IMR-90 (cell line): ENCODE measurements at regions not wholly inside any gene's neighbourhood (a gene's known extent, or its start where the extent isn't known, plus 50 kb on each side); places are given as distances from the start of the nearest gene placed in this dataset.

Source experiments
- BHLHE40 ChIP-seq: fragments of 150-350 bp; IDR thresholded peaks from 2 replicates; pipeline ENCODE4 v1.6.1; 2016; ENCODE audit warnings: mild to moderate bottlenecking, low read depth, low read length
- CEBPB ChIP-seq: IDR thresholded peaks from 2 replicates; pipeline ENCODE4 v1.6.1; 2012; ENCODE audit warnings: low read depth, low read length, improper control_type of control experiment
- CHD1 ChIP-seq: IDR thresholded peaks from 2 replicates; pipeline ENCODE4 v1.6.1; 2012; ENCODE audit warnings: low read depth, low read length, improper control_type of control experiment
- FOS ChIP-seq: fragments of 150-350 bp; IDR thresholded peaks from 2 replicates; pipeline ENCODE4 v1.6.1; 2016; ENCODE audit warnings: low read depth, low read length
- MAFK ChIP-seq: IDR thresholded peaks from 2 replicates; pipeline ENCODE4 v1.6.1; 2012; ENCODE audit warnings: low read depth, low read length, improper control_type of control experiment
- MXI1 ChIP-seq: IDR thresholded peaks from 2 replicates; pipeline ENCODE4 v1.6.1; 2012; ENCODE audit warnings: low read depth, mild to moderate bottlenecking, low read length, moderate library complexity, borderline replicate concordance
- POLR2A ChIP-seq: IDR thresholded peaks from 2 replicates; pipeline ENCODE4 v1.6.1; 2012; ENCODE audit warnings: mild to moderate bottlenecking, low read depth, low read length
- RAD21 ChIP-seq: IDR thresholded peaks from 2 replicates; pipeline ENCODE4 v1.6.1; 2012; ENCODE audit warnings: low read length, improper control_type of control experiment
- RCOR1 ChIP-seq: IDR thresholded peaks from 2 replicates; pipeline ENCODE4 v1.6.1; 2012; ENCODE audit warnings: mild to moderate bottlenecking, low read length, improper control_type of control experiment; ENCODE audit not compliant: insufficient replicate concordance
- RFX5 ChIP-seq: IDR thresholded peaks from 2 replicates; pipeline ENCODE4 v1.8.0; 2012; ENCODE audit warnings: low read depth, mild to moderate bottlenecking, low read length, moderate library complexity
- SMC3 ChIP-seq: fragments of 150-350 bp; IDR thresholded peaks from 2 replicates; pipeline ENCODE4 v1.6.1; 2016; ENCODE audit warnings: low read depth, mild to moderate bottlenecking, antibody characterized with exemption, low read length, moderate library complexity
- TF ChIP-seq, protein P1 (sequence below): conservative IDR thresholded peaks from 2 replicates; pipeline ENCODE4 v1.5.1; 2012; ENCODE audit warnings: mild to moderate bottlenecking, low read depth, low read length, improper control_type of control experiment
- TF ChIP-seq, protein P2 (sequence below): fragments of 150-350 bp; IDR thresholded peaks from 2 replicates; pipeline ENCODE4 v1.6.1; 2017; ENCODE audit warnings: mild to moderate bottlenecking, antibody characterized with exemption, low read length, low read depth

DNA sequence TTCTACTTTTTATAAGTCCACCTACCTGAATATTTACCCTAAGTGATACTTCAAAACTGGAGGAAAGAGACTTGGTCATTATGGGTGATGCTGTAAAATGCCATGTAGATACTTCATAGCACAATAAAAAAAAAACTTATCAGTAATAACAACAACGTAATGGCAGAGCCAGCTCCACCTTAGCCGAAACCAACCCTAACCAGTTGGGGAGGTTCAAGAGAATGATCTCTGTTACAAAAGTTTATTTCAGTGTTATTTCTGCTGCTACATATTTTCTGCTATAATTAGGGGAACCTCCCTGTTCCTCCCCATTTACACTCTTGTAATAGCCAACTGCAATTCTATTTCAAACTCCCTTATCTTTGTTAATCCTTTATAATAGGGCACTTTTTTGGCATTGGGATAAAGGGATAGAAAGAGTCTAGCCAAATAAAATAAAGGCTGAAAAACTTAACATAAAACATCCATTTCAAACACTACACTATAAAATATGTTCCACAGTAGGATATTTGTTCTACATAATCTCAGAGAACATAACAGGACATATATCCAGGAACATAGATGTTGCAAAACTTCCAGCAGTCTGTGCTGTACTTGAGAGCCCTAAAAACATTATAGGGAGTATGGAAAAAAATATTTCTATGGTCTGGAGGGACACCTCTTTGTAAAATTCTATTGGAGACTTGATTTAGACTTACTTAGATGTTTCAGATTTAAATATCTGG lies 138.7 kb upstream of the POF1B start:
- TF ChIP-seq, protein P1, sequence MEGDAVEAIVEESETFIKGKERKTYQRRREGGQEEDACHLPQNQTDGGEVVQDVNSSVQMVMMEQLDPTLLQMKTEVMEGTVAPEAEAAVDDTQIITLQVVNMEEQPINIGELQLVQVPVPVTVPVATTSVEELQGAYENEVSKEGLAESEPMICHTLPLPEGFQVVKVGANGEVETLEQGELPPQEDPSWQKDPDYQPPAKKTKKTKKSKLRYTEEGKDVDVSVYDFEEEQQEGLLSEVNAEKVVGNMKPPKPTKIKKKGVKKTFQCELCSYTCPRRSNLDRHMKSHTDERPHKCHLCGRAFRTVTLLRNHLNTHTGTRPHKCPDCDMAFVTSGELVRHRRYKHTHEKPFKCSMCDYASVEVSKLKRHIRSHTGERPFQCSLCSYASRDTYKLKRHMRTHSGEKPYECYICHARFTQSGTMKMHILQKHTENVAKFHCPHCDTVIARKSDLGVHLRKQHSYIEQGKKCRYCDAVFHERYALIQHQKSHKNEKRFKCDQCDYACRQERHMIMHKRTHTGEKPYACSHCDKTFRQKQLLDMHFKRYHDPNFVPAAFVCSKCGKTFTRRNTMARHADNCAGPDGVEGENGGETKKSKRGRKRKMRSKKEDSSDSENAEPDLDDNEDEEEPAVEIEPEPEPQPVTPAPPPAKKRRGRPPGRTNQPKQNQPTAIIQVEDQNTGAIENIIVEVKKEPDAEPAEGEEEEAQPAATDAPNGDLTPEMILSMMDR = no peak
- TF ChIP-seq, protein P2, sequence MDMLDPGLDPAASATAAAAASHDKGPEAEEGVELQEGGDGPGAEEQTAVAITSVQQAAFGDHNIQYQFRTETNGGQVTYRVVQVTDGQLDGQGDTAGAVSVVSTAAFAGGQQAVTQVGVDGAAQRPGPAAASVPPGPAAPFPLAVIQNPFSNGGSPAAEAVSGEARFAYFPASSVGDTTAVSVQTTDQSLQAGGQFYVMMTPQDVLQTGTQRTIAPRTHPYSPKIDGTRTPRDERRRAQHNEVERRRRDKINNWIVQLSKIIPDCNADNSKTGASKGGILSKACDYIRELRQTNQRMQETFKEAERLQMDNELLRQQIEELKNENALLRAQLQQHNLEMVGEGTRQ = no peak
- TF ChIP-seq CEBPB (no peak), RAD21 (no peak), POLR2A (no peak), MAFK (no peak), MXI1 (no peak), CHD1 (no peak), BHLHE40 (no peak), FOS (no peak), RFX5 (no peak), SMC3 (no peak), RCOR1 (no peak)
